Right atrium auricular region (tissue), 2 donors: ENCODE measurements at regions not wholly inside any gene's neighbourhood (a gene's known extent, or its start where the extent isn't known, plus 50 kb on each side); places are given as distances from the start of the nearest gene placed in this dataset.

ENCODE experiments used
- DNase-seq: peaks from one replicate; pipeline ENCODE4 v3.0.0-alpha.2; 2019; ENCODE audit warnings: low spot score
- H3K27ac ChIP-seq, 2 donors: fragments of 200-600 bp; sonication (generic); 1 replicate in 1 of 2; 2 replicates in 1 of 2; pipeline ENCODE4 v1.5.1; 2016 to 2019
- H3K27me3 ChIP-seq, 2 donors: fragments of 200-600 bp; sonication (generic); one replicate each; pipeline versions ENCODE4 v1.5.1 to v1.6.0; 2017 to 2019
- H3K36me3 ChIP-seq: fragments of 200-600 bp; sonication (generic); one replicate; pipeline ENCODE4 v1.5.1; 2016
- H3K4me1 ChIP-seq, 2 donors: fragments of 200-600 bp; sonication (generic); one replicate each; pipeline versions ENCODE4 v1.5.1 to v1.6.0; 2017 to 2019
- H3K4me3 ChIP-seq, 2 donors: fragments of 200-600 bp; sonication (generic); 1 replicate in 1 of 2; 2 replicates in 1 of 2; pipeline ENCODE4 v1.5.1; 2017 to 2019; ENCODE audit warnings: mild to moderate bottlenecking in 1 of 2, moderate library complexity in 1 of 2
- H3K9me3 ChIP-seq, 2 donors: fragments of 200-600 bp; sonication (generic); one replicate each; pipeline ENCODE4 v1.5.1; 2019
- CTCF ChIP-seq, 2 donors: fragments of 200-600 bp; sonication (generic); IDR thresholded peaks; one replicate each; pipeline ENCODE4 v1.5.1; 2019; ENCODE audit warnings: antibody characterized with exemption in 2 of 2

- no peak for TF ChIP-seq CTCF (IDR thresholded peaks at IDR 0.05)
- H3K27me3 ChIP-seq, result no peaks in the 10 kb centered on the region
- DNase-seq, result no peak
Observed at GRCh38 chr22:44583061-44583760, 85.2 kb upstream of the RTL6 start.

GRCh38 chr22:44582016-44582415 lies 84.0 kb upstream of the RTL6 start:
- H3K36me3 ChIP-seq, result no peaks in the 10 kb centered on the region
- TF ChIP-seq CTCF (IDR thresholded peaks at IDR 0.05), result no peak
- no peak overlapping the region for H3K4me3 ChIP-seq
- DNase-seq, result no peak
- H3K4me1 ChIP-seq, result no peaks in the 10 kb centered on the region
- no peaks in the 10 kb centered on the region for H3K27me3 ChIP-seq
- H3K27ac ChIP-seq, result no peak overlapping the region
- H3K9me3 ChIP-seq, result no peaks in the 10 kb centered on the region

More at GRCh38 chr22:44583061-44583760, 85.2 kb upstream of the RTL6 start:
- Histone ChIP-seq H3K4me1 (no peaks in the 10 kb centered on the region), H3K9me3 (no peaks in the 10 kb centered on the region), H3K27ac (no peak overlapping the region), H3K36me3 (no peaks in the 10 kb centered on the region), H3K4me3 (no peak overlapping the region)

- no peaks in the 10 kb centered on the region for H3K9me3 ChIP-seq
- H3K27me3 ChIP-seq, result no peaks in the 10 kb centered on the region
- H3K36me3 ChIP-seq, result no peaks in the 10 kb centered on the region
- H3K4me3 ChIP-seq, result no peak overlapping the region
- H3K27ac ChIP-seq, result no peak overlapping the region
- no peaks in the 10 kb centered on the region for H3K4me1 ChIP-seq
- TF ChIP-seq CTCF (IDR thresholded peaks at IDR 0.05), result no peak
- DNase-seq, result no peak
Observed at GRCh38 chr22:44581096-44581435, 83.0 kb upstream of the RTL6 start.

- Histone ChIP-seq H3K4me3 (no peak overlapping the region), H3K4me1 (no peaks in the 10 kb centered on the region), H3K27ac (no peak overlapping the region), H3K36me3 (no peaks in the 10 kb centered on the region), H3K27me3 (no peaks in the 10 kb centered on the region), H3K9me3 (no peaks in the 10 kb centered on the region)
- no peak for TF ChIP-seq CTCF (IDR thresholded peaks at IDR 0.05)
- no peak for DNase-seq
Observed at GRCh38 chr22:44580176-44581095, 82.4 kb upstream of the RTL6 start.

- Histone ChIP-seq H3K36me3 (no peaks in the 10 kb centered on the region), H3K27me3 (no peaks in the 10 kb centered on the region), H3K27ac (no peak overlapping the region), H3K4me3 (no peak overlapping the region), H3K9me3 (no peaks in the 10 kb centered on the region), H3K4me1 (peaks cover 0 to 9% of the 10 kb centered on the region in 2 donors)
- DNase-seq, result no peak
- no peak for TF ChIP-seq CTCF (IDR thresholded peaks at IDR 0.05)
Observed at GRCh38 chr22:44578516-44579230, 80.6 kb upstream of the RTL6 start.
